CD4-positive, alpha-beta memory T cell (primary cell): ENCODE measurements at regions not wholly inside any gene's neighbourhood (a gene's known extent, or its start where the extent isn't known, plus 50 kb on each side); places are given as distances from the start of the nearest gene placed in this dataset.

Experiments used
- CTCF ChIA-PET: fragments of 350-600 bp; sonication (Branson Sonifier 250); formaldehyde crosslinking; loops from one replicate; lab custom pipeline; 2021; ENCODE audit warnings: inconsistent platforms; ENCODE audit not compliant: partially characterized antibody; lab: Charles Lee
- POLR2A ChIA-PET: fragments of 350-600 bp; sonication (Branson Sonifier 250); formaldehyde crosslinking; loops from one replicate; lab custom pipeline; 2021; ENCODE audit not compliant: partially characterized antibody; lab: Charles Lee
- DNase-seq, 5 donors: peaks; one replicate each; pipeline versions ENCODE4 v3.0.0 to v3.0.0-alpha.2; 2020 to 2022; ENCODE audit warnings: mixed read lengths in 1 of 5
- H3K27ac ChIP-seq: one replicate; pipeline ENCODE4 v1.7.0; 2013; ENCODE audit warnings: low read depth, low read length
- H3K27me3 ChIP-seq: 2 replicates; pipeline ENCODE4 v1.7.0; 2013; ENCODE audit warnings: mild to moderate bottlenecking, low read length, moderate library complexity; ENCODE audit not compliant: insufficient read depth
- H3K36me3 ChIP-seq: 2 replicates; pipeline ENCODE4 v1.7.0; 2013; ENCODE audit warnings: mild to moderate bottlenecking, low read length, moderate library complexity; ENCODE audit not compliant: insufficient read depth
- H3K4me1 ChIP-seq: 2 replicates; pipeline ENCODE4 v1.7.0; 2013; ENCODE audit warnings: mild to moderate bottlenecking, low read length, moderate library complexity; ENCODE audit not compliant: insufficient read depth
- H3K4me3 ChIP-seq, 2 donors: one replicate each; pipeline ENCODE4 v1.7.0; 2013; ENCODE audit warnings: low read length in 2 of 2, mild to moderate bottlenecking in 1 of 2
- H3K9me3 ChIP-seq, 2 donors: one replicate each; pipeline ENCODE4 v1.7.0; 2013; ENCODE audit warnings: low read length in 2 of 2, control low read depth in 1 of 2; ENCODE audit not compliant: control insufficient read depth in 1 of 2
- H3K27ac Mint-ChIP-seq, 7 donors: one replicate each; pipeline ENCODE4 v1.8.0; 2020 to 2021; ENCODE audit warnings: mixed read lengths in 7 of 7, mild to moderate bottlenecking in 6 of 7, inconsistent platforms in 3 of 7, moderate library complexity in 3 of 7
- H3K27me3 Mint-ChIP-seq, 2 donors: one replicate each; pipeline ENCODE4 v1.8.0; 2020 to 2021; ENCODE audit warnings: mixed read lengths in 2 of 2
- H3K36me3 Mint-ChIP-seq, 2 donors: one replicate each; pipeline ENCODE4 v1.8.0; 2020 to 2021; ENCODE audit warnings: mixed read lengths in 2 of 2, inconsistent platforms in 1 of 2, mild to moderate bottlenecking in 1 of 2
- H3K4me1 Mint-ChIP-seq, 4 donors: one replicate each; pipeline ENCODE4 v1.8.0; 2020 to 2021; ENCODE audit warnings: mixed read lengths in 4 of 4, mild to moderate bottlenecking in 1 of 4
- H3K4me3 Mint-ChIP-seq, 8 donors: one replicate each; pipeline ENCODE4 v1.8.0; 2020 to 2021; ENCODE audit warnings: mixed read lengths in 8 of 8, mild to moderate bottlenecking in 7 of 8, moderate library complexity in 6 of 8, inconsistent platforms in 3 of 8
- H3K9me3 Mint-ChIP-seq, 8 donors: one replicate each; pipeline ENCODE4 v1.8.0; 2020 to 2021; ENCODE audit warnings: mixed read lengths in 8 of 8, mild to moderate bottlenecking in 5 of 8, inconsistent platforms in 3 of 8, moderate library complexity in 1 of 8
- intact Hi-C: fragments of 100-400 bp; cut with micrococcal nuclease; formaldehyde crosslinking; loops from one replicate; pipeline ENCODE4 v1.15.1; 2023

- CTCF ChIA-PET = no interaction called here
- peaks cover 16 to 27% (median 19%) of the 10 kb centered on the region in 4 donors for H3K4me1 Mint-ChIP-seq
- H3K27ac Mint-ChIP-seq = no peak overlapping the region
Measured at GRCh38 chr4:14180166-14180565, 552.6 kb upstream of the BOD1L1 start.

GRCh38 chr4:14180983-14181601, 553.6 kb upstream of the BOD1L1 start:
- no peaks in the 10 kb centered on the region for H3K9me3 ChIP-seq
- H3K27ac ChIP-seq = no peak overlapping the region
- POLR2A ChIA-PET = no interaction called here
- Mint-ChIP-seq H3K36me3 (no peaks in the 10 kb centered on the region), H3K4me1 (peaks cover 16 to 24% (median 19%) of the 10 kb centered on the region in 4 donors), H3K27me3 (no peaks in the 10 kb centered on the region), H3K9me3 (peaks cover 0 to 3% (median 0%) of the 10 kb centered on the region in 8 donors), H3K4me3 (no peak overlapping the region), H3K27ac (peak overlapping the region in 1 of 7 donors; percentile 15)
- H3K27me3 ChIP-seq = no peaks in the 10 kb centered on the region
- no peaks in the 10 kb centered on the region for H3K36me3 ChIP-seq
- intact Hi-C loops = no loop called here
- H3K4me3 ChIP-seq = no peak overlapping the region
- peaks cover 13% of the 10 kb centered on the region for H3K4me1 ChIP-seq
- CTCF ChIA-PET = no interaction called here
- no peak for DNase-seq

More at GRCh38 chr4:14180166-14180565, 552.6 kb upstream of the BOD1L1 start:
- no peak for DNase-seq
- H3K4me3 ChIP-seq = no peak overlapping the region
- no peak overlapping the region for H3K27ac ChIP-seq
- H3K36me3 ChIP-seq = no peaks in the 10 kb centered on the region
- Mint-ChIP-seq H3K9me3 (peaks cover 0 to 3% (median 0%) of the 10 kb centered on the region in 8 donors), H3K36me3 (no peaks in the 10 kb centered on the region), H3K27me3 (no peaks in the 10 kb centered on the region), H3K4me3 (no peak overlapping the region)
- intact Hi-C loops = no loop called here
- POLR2A ChIA-PET = no interaction called here
- H3K4me1 ChIP-seq = peaks cover 13% of the 10 kb centered on the region
- H3K27me3 ChIP-seq = no peaks in the 10 kb centered on the region
- H3K9me3 ChIP-seq = no peaks in the 10 kb centered on the region

- no peak overlapping the region for H3K4me3 ChIP-seq
- peaks cover 14 to 19% (median 17%) of the 10 kb centered on the region in 4 donors for H3K4me1 Mint-ChIP-seq
- no peaks in the 10 kb centered on the region for H3K27me3 Mint-ChIP-seq
- H3K36me3 Mint-ChIP-seq = no peaks in the 10 kb centered on the region
- no peaks in the 10 kb centered on the region for H3K27me3 ChIP-seq
- no peaks in the 10 kb centered on the region for H3K9me3 ChIP-seq
- CTCF ChIA-PET = no interaction called here
- peaks cover 0 to 3% (median 0%) of the 10 kb centered on the region in 8 donors for H3K9me3 Mint-ChIP-seq
- intact Hi-C loops = no loop called here
- no peak for DNase-seq
- H3K4me1 ChIP-seq = peaks cover 11% of the 10 kb centered on the region
- H3K27ac Mint-ChIP-seq = no peak overlapping the region
- H3K36me3 ChIP-seq = no peaks in the 10 kb centered on the region
- H3K27ac ChIP-seq = no peak overlapping the region
- POLR2A ChIA-PET = no interaction called here
- no peak overlapping the region for H3K4me3 Mint-ChIP-seq
Measured at GRCh38 chr4:14182148-14182547, 554.6 kb upstream of the BOD1L1 start.

- CTCF ChIA-PET = no interaction called here
Measured at GRCh38 chr4:14184265-14184664, 556.7 kb upstream of the BOD1L1 start.

GRCh38 chr4:14184767-14185166, 557.2 kb upstream of the BOD1L1 start:
- Histone ChIP-seq H3K27ac (no peak overlapping the region), H3K4me1 (no peaks in the 10 kb centered on the region), H3K27me3 (no peaks in the 10 kb centered on the region), H3K9me3 (no peaks in the 10 kb centered on the region), H3K36me3 (no peaks in the 10 kb centered on the region), H3K4me3 (no peak overlapping the region)
- Mint-ChIP-seq H3K27me3 (no peaks in the 10 kb centered on the region), H3K4me3 (no peak overlapping the region), H3K36me3 (no peaks in the 10 kb centered on the region), H3K9me3 (peaks cover 0 to 3% (median 0%) of the 10 kb centered on the region in 8 donors), H3K4me1 (peaks cover 0 to under 1% (median 0%) of the 10 kb centered on the region in 4 donors), H3K27ac (no peak overlapping the region)
- ChIA-PET CTCF (no interaction called here), POLR2A (no interaction called here)
- no peak for DNase-seq
- intact Hi-C loops = no loop called here

More at GRCh38 chr4:14184265-14184664, 556.7 kb upstream of the BOD1L1 start:
- intact Hi-C loops = no loop called here
- Mint-ChIP-seq H3K9me3 (peaks cover 0 to 3% (median 0%) of the 10 kb centered on the region in 8 donors), H3K4me3 (no peak overlapping the region), H3K36me3 (no peaks in the 10 kb centered on the region), H3K4me1 (peaks cover 0 to 3% (median under 1%) of the 10 kb centered on the region in 4 donors), H3K27ac (no peak overlapping the region), H3K27me3 (no peaks in the 10 kb centered on the region)
- Histone ChIP-seq H3K4me3 (no peak overlapping the region), H3K4me1 (no peaks in the 10 kb centered on the region), H3K9me3 (no peaks in the 10 kb centered on the region), H3K27ac (no peak overlapping the region), H3K36me3 (no peaks in the 10 kb centered on the region), H3K27me3 (no peaks in the 10 kb centered on the region)
- DNase-seq = no peak
- POLR2A ChIA-PET = no interaction called here

GRCh38 chr4:14188214-14188613, 560.7 kb upstream of the BOD1L1 start:
- H3K27ac ChIP-seq = no peak overlapping the region
- Mint-ChIP-seq H3K27me3 (no peaks in the 10 kb centered on the region), H3K27ac (no peak overlapping the region), H3K36me3 (no peaks in the 10 kb centered on the region), H3K4me1 (no peaks in the 10 kb centered on the region), H3K9me3 (peaks cover 0 to 3% (median 0%) of the 10 kb centered on the region in 8 donors), H3K4me3 (no peak overlapping the region)
- POLR2A ChIA-PET = no interaction called here
- no peaks in the 10 kb centered on the region for H3K27me3 ChIP-seq
- H3K9me3 ChIP-seq = no peaks in the 10 kb centered on the region
- H3K36me3 ChIP-seq = no peaks in the 10 kb centered on the region
- H3K4me1 ChIP-seq = no peaks in the 10 kb centered on the region
- CTCF ChIA-PET = interaction anchor here (0.9 kb wide), 1 partner anchor 12 kb away, joined by 3 read pairs; no protein-coding TSS in a partner anchor
- intact Hi-C loops = no loop called here
- H3K4me3 ChIP-seq = no peak overlapping the region
- no peak for DNase-seq

- Histone ChIP-seq H3K36me3 (no peaks in the 10 kb centered on the region), H3K9me3 (no peaks in the 10 kb centered on the region), H3K27ac (no peak overlapping the region), H3K4me1 (no peaks in the 10 kb centered on the region), H3K4me3 (no peak overlapping the region), H3K27me3 (no peaks in the 10 kb centered on the region)
- Mint-ChIP-seq H3K9me3 (peaks cover 0 to 5% (median 0%) of the 10 kb centered on the region in 8 donors), H3K36me3 (no peaks in the 10 kb centered on the region), H3K4me1 (no peaks in the 10 kb centered on the region), H3K27ac (no peak overlapping the region), H3K4me3 (no peak overlapping the region), H3K27me3 (no peaks in the 10 kb centered on the region)
- intact Hi-C loops = no loop called here
- no peak for DNase-seq
- CTCF ChIA-PET = interaction anchor here (0.7 kb wide), 1 partner anchor 489 kb away, joined by 5 read pairs; no protein-coding TSS in a partner anchor
- POLR2A ChIA-PET = no interaction called here
Measured at GRCh38 chr4:14193601-14194000, 566.1 kb upstream of the BOD1L1 start.
